Endothelial cell of umbilical vein (primary cell): ENCODE measurements at regions not wholly inside any gene's neighbourhood (a gene's known extent, or its start where the extent isn't known, plus 50 kb on each side); places are given as distances from the start of the nearest gene placed in this dataset.

Source experiments
- EZH2 ChIP-seq: IDR thresholded peaks from 2 replicates; pipeline ENCODE4 v1.6.1; 2012; ENCODE audit warnings: borderline replicate concordance, low read depth, mild to moderate bottlenecking, moderate library complexity, low read length, inconsistent platforms; ENCODE audit not compliant: severe bottlenecking
- GATA2 ChIP-seq: IDR thresholded peaks from 2 replicates; pipeline ENCODE4 v1.7.0; 2011; ENCODE audit warnings: low read depth, mild to moderate bottlenecking, moderate library complexity, mixed read lengths, low read length; ENCODE audit not compliant: insufficient read length, insufficient read depth
- MYC ChIP-seq: IDR thresholded peaks from one replicate; pipeline ENCODE4 v1.6.1; 2011; ENCODE audit warnings: mild to moderate bottlenecking, low read depth, low read length
- POLR2AphosphoS5 ChIP-seq: IDR thresholded peaks from 2 replicates; pipeline ENCODE4 v1.6.1; 2012; ENCODE audit warnings: low read depth, mild to moderate bottlenecking, control low read depth, low read length, moderate library complexity; ENCODE audit not compliant: insufficient read depth
- TF ChIP-seq, protein P1 (sequence below), 2 donors: IDR thresholded peaks; 1 replicate in 1 of 2; 2 replicates in 1 of 2; pipeline ENCODE4 v1.5.1; 2011; ENCODE audit warnings: low read length in 2 of 2, mild to moderate bottlenecking in 2 of 2, moderate library complexity in 2 of 2, control low read depth in 1 of 2, inconsistent platforms in 1 of 2, low read depth in 1 of 2; ENCODE audit not compliant: insufficient read depth in 1 of 2; ENCODE audit errors: extremely low read depth in 1 of 2

DNA sequence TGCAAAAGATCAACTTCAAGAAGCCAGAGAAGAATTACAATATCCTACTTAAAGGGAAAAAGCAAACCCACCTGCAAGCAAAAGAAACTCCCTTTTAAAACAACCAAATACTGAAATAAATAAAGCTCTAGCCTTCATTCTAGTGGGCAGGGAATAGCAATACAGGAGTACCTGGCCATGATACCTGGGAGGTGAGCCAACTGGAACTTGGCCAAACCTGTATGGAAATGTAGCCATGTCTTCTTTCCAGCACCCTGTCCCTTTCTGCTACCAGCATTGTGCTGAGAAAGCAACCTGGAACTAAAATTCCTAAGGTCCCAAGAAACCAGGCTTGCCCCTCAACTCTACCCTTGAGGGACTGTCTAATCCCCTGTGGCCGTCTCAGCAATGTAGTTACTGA lies 530.0 kb downstream of the EPHB1 start:
- TF ChIP-seq, protein P1, sequence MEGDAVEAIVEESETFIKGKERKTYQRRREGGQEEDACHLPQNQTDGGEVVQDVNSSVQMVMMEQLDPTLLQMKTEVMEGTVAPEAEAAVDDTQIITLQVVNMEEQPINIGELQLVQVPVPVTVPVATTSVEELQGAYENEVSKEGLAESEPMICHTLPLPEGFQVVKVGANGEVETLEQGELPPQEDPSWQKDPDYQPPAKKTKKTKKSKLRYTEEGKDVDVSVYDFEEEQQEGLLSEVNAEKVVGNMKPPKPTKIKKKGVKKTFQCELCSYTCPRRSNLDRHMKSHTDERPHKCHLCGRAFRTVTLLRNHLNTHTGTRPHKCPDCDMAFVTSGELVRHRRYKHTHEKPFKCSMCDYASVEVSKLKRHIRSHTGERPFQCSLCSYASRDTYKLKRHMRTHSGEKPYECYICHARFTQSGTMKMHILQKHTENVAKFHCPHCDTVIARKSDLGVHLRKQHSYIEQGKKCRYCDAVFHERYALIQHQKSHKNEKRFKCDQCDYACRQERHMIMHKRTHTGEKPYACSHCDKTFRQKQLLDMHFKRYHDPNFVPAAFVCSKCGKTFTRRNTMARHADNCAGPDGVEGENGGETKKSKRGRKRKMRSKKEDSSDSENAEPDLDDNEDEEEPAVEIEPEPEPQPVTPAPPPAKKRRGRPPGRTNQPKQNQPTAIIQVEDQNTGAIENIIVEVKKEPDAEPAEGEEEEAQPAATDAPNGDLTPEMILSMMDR (IDR thresholded peaks at IDR 0.05; ENCODE audit: extremely low read depth in 1 of 2, insufficient read depth in 1 of 2, low read depth in 1 of 2, low read length in 2 of 2) = no peak
- TF ChIP-seq POLR2AphosphoS5 (no peak), GATA2 (no peak), EZH2 (no peak), MYC (no peak)
